Brain pericyte (primary cell): ENCODE measurements at regions not wholly inside any gene's neighbourhood (a gene's known extent, or its start where the extent isn't known, plus 50 kb on each side); places are given as distances from the start of the nearest gene placed in this dataset.

ENCODE experiments used
- DNase-seq: peaks from one replicate; pipeline ENCODE4 v3.0.0-alpha.2; 2012; ENCODE audit warnings: low read depth, low spot score

DNA sequence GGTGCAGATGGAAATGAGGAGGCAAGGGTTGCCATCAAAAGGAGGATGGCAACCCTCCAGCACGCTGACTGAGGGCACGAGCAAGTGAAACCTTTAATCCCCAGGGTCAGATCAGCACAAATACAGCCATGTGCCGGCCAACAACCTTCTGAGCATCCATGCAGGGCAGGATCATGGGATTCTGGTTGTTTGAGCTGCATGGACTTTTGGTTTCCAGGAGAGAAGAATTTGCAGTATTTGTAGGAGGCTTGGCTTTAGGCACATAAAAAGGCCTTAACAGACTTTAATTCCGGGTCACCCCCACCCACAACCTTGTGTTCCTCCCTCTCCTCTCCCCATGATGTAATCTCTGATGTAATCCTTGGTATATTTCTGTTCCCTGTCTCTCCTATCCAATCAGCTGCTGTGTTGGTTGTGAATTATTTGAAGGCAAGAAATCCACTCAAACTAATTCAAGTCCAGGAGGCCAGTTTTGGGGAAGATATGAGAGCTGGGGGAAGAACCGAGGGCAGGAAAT lies 254.3 kb downstream of the SHQ1 start:
- DNase-seq, result no peak

DNA sequence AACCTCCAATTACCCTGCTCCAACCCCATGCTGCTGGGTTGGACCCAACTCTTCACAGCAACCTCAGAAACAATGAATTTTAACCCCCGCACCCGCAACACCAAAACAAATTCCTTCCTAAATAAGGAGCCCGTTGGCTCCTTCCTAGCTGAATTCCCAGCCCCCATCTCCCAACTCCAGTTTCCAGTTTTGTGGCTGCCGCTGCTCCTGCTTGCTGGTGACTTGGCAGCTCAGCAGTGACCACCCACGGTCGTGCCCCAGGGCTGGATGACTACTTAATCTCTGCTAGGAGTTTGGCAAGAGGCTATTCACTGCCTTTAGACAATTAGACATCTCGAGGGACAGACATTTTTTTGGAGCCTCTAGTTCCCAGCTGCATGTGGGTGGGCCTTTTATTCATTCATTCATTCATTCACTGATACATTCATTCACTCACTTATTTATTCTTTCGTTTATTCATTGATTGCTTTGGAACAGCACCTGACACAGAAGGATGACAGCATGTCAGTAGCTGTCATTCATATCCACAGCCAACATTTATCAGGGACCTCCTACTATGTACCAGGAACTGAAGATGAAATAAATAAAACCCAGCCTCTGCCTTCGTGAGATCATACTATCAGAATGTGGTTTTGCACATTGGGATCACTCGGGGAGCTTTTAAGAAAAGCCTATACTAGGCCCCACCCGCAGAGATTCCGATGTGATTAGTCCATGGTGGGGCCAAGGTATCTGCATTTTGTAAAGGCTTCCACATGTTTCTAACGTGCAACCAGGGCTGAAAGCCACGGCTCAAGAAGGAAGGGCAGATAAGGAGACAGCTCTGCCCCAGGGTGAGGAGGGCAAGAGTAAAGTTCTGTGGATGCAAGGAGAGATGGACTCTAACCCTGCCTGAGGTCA lies 256.5 kb downstream of the SHQ1 start:
- no peak for DNase-seq

DNA sequence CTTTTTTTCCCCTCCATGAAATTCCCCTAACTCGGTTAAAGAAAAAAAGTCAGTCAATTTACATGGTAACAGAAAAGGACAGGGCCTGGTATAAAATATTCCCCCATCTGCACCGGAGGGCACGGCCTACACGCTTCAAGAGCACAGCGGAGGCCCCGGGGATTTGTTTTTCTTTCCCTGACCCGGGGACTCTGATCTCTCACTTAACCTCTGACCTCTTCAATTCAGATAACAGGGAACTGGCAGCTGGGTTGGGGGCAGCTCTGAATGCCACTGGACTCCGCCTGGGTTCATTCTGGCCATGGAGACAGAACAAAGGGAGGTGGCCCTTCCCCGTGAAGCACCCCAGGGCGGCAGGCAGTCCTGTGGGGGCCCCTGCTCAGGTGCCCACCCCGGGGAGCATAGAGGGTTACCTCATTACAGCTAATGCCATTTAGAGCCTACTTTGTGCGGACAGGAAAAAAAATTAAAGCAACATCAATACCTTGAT lies 257.5 kb downstream of the SHQ1 start:
- DNase-seq, result no peak

DNA sequence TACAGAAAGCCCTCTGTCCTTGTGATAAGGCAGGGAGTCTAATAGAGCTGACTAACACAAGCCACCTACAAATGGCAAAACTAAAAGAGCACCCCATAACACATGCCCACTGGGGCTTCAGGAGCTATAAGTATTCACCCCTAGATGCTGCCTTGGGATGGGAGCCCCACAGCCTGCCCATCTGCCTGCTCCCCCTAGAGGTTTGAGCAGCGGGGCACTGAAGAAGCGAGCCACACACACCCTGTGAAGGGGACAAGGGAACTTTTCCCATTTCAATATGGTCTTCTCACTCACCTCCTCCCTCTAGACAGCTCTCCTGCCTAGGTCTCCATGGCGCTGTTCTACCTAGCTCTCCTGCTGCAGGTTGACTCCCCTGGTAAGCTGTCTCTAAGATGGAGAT lies 261.0 kb downstream of the SHQ1 start:
- DNase-seq, result no peak

DNA sequence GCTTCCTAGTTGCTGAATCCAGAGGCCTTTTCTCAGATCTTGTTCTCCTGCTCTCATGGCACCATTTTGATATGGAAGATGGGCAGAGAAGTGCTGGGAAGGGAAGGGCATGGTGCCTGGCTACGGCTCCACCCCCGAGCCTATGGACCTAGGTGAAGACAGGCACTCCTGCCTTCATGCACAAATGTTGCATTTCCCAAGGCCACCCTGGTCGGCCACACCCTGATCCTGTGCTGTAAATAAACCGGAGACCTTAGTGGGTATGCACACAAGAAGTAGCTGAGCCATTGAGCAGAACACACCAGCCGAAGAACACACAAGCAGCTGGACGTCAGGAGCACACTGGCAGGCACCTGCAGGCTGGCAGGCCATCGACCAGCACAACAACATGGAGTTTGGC lies 261.6 kb downstream of the SHQ1 start:
- DNase-seq, result no peak

DNA sequence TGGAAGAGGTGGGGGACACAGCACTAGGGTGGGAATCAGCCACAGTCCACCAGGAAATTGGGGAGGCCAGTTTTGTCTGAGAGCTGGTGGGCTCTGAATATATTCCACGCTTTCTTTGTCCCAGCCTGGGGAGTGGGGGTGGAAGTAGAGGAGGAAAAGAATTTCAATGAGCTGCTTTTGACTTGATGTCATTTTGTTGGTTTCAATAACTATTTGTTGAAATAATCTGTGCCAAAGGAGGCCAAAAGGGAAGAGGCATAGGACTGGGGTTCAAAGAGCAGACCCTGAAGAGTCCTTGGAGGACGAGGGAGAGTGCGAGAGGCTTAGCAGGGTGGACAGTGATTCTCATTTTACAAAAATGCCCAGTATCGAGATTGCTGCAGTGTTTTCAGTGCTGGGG lies 262.3 kb downstream of the SHQ1 start:
- DNase-seq, result no peak

DNA sequence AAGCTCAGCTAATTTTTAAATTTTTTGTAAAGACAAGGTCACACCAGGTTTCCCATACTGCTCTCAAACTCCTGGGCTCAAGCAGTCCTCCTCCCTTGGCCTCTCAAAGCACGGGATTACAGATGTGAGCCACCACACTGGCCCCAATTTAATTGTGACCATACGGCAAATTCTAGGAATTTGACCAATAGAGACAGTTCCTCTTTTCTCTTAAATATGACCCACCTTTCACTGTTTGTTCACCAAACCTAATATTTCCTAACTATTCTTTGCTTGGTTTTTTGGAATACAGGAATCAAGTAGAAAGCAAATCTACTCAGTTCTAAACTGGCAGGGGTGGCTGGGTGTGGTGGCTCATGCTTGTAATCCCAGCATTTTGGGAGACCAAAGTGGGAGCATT lies 264.0 kb downstream of the SHQ1 start:
- DNase-seq, result no peak

DNA sequence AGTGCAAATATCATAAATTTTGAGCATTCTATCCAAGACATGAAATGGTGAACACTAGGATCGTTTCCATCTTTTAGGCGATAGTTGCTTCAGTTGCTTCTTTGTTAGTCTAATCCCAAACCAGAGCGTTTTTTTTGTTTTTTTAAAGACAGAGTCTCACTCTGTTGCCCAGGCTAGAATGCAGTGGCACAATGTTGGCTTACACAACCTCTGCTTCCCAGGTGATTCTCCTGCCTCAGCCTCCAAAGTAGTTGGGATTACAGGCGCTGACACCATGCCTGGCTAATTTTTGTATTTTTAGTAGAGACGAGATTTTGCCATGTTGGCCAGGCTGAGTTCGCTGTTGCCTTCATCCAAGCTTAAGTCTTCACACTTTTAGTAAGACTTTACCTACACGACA lies 265.3 kb downstream of the SHQ1 start:
- DNase-seq, result no peak

DNA sequence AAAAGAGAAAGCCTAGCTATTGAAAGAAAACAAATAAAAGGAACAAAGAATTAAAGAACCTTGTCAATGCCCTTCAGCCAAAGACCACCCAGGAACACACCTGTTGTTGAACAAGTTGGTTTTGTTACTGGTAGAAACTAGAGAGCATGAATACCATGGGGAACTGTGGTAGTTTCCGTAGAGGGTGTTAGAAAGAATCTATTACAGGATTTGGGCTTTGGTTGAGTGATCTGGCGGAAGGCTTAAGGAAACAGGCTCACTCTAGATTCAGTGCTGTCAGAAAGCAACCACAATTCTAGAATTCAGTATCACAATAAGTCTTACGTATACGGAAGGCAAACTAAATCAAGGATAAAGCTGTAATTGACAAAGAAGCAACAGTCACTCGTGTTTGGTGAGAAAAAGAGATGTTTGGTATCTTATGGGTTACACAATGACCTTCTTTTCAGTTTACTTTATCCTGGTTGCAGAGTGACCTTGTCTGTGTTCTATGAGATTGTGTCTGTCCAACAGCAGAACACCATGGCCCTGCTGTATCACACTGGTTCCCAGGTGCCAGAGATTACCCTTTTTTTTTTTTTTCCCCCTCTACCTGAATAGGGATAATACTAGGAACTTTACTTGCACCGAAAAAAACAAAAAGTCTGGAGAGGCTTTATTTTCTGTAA lies 265.9 kb downstream of the SHQ1 start:
- no peak for DNase-seq

DNA sequence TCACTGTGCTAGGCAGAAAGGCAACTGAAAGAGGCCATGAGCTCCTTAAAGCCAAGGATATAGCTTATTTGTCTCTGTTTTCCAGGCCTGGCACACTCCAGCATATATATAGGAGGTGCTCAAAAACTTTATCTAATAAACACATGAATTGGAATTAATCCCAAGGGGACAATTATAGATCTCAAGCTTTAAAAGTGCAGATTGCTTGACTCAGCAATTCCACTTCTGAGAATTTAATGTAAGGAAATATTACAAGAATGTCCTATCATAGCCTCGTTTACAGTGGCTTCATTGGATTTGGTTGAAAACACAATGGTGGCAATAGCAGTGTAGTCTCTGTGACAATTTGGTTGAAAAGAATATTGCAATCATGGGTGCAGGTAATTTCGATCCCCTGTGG lies 267.3 kb downstream of the SHQ1 start:
- DNase-seq, result no peak

DNA sequence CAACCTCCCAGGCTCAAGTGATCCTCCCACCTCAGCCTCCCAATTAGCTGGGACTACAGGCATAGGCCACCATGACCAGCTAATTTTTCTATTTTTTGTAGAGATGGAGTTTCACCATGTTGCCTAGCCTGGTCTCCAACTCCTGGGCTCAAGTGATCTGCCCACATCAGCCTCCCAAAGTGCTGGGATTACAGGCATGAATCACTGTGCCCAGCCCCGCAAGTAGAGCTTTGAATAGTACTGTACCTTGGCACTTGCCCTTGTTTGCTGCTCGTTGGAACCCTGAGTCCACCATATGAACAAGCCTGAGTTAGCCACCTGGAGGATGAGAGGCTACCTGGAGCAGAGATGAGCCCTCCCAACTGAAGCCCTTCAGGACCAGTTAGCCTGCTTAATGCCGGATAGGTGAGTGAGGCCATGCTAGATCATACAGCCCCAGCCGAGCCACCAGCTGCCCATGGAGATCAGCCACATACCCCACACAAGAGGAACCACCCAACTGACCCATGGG lies 267.9 kb downstream of the SHQ1 start:
- no peak for DNase-seq

DNA sequence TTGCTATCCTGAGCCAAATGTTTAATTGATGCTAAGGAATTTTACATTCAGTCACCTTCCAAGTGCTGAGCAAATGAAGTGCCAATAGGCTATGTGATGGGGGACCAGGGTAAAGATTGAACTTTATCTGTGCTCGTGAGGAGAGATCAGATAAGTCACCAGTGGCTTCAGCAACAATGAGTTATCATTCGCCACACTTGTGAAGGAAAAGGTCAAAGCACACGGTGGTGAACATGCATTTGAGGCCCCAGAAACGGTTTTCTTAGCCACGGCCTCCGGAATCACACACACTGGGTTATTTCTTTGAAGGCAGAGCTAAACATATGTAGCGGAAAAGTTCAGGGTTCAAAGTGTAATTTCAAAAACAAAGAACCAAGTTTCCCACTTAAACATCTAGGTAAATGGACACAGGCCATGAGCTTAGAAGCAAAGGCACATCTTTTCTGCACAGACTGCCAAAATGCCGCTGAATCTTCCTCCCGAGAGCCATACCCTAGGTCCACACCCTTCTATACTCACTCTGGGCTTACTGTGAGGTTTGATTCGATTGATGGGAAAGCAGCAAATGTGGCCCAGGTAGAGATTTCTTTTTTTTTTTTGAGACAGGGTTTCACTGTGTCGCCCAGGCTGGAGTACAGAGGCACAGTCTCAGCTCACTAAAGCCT lies 268.5 kb downstream of the SHQ1 start:
- no peak for DNase-seq

DNA sequence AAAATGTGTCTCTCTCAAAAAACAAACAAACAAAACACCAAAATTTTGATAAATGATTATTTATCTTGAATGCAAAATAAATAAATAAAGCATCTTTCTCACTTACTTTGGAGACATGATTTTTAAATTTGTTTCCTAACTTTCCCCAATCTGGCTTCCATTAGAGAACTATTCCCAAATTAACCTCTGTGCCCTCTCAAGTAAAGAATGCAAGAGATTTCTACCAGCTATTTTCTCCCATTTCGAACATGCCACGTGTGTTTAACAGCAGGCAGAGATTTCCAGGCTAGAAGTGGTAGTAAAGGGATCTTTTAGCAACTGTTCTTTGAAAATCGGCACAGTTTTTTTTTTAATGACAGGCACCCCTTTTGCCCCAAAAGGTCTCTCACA lies 269.1 kb downstream of the SHQ1 start:
- DNase-seq, result no peak

DNA sequence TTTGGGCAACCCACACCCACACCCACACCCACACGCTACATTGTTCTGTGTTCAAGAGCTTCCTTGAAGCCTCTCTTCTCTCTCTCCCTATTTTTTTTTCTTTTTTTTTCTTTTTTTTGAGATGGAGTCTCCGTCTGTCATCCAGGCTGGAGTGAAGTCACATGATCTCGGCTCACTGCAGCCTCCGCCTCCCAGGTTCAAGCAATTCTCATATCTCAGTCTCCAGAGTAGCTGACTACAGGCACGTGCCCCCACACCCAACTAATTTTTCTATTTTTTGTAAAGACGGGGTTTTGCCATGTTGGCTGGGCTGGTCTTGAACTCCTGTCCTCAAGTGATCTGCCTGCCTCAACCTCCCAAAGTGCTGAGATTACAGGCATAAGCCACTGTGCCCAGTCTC lies 271.1 kb downstream of the SHQ1 start:
- no peak for DNase-seq

DNA sequence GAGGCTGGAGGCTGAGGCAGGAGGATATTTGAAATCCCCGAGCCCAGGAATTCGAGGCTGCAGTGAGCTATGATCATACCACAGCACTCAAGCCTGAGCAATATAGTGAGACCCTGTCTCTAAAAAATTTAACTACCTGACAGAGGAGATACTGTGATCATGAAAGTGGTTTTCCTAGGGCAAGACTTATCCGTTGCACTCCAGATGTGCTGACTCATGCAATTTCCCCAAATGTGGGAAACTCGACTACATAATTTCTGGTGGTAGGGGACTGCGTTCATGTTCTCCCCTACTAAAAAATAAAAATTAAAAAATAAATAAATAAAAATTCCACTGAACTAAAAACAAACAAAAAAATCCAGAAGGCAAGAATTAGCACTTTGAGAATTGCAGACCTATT lies 271.7 kb downstream of the SHQ1 start:
- DNase-seq, result no peak

DNA sequence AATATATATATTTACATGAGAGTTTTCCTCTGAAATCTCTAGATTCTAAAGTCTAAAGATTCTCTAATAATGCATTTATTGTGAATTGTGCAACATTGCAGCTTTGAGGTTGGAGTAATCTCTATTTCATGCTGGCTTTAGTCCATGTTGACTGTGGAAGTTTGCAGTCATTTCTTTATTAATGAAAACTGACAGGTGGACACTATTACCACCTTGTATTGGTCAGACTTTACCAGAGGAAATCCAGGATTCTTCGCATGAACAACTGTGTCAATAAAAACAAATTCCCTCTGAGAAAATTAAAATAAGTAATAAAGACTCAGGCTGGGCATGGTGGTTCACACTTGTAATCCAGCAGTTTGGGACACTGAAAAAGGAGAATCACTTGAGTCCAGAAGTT lies 274.1 kb downstream of the SHQ1 start:
- no peak for DNase-seq

DNA sequence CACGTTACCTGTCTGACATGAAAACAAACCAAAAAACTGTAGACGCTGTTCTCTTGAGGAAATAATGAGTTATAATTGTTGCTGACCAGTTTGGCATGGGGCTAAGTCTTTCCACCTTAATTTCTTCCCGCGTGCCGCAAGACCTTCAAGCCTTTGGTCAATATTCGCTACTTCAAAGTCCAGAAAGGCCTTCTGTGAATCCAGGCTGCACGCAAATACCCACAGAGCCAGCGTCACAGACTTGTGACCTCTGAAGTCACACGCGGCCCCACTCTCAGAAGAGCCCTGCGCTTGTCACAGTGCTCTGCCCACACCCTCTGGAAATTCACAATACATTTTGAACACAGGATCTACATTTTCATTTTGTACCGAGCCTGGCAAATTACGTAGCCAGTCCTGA lies 275.2 kb downstream of the SHQ1 start:
- DNase-seq, result no peak

DNA sequence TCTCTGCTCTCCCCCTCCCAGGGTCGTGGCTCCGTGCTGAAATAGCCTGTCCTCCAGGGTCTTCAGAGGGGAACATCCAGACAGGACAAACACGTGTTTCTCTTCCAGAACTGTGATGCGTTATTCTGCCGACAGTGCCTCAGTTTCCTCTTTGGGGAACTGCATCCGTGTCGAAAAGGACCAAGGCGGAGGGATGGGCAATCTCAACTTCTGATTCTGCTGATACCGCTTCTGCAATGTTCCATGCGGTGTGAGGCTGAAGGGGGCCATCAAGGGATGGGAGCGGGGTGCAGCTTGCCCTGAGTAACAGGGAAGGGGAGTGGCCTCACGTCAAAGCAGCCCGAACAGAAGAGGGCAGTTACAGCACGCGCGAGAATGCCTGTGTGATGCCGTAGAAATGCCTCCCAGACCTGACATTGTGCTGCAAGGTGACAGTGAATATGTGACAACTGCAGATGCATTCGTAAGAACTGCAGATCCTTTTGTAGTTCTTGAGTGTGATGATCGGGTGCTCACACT lies 275.7 kb downstream of the SHQ1 start:
- DNase-seq, result no peak

DNA sequence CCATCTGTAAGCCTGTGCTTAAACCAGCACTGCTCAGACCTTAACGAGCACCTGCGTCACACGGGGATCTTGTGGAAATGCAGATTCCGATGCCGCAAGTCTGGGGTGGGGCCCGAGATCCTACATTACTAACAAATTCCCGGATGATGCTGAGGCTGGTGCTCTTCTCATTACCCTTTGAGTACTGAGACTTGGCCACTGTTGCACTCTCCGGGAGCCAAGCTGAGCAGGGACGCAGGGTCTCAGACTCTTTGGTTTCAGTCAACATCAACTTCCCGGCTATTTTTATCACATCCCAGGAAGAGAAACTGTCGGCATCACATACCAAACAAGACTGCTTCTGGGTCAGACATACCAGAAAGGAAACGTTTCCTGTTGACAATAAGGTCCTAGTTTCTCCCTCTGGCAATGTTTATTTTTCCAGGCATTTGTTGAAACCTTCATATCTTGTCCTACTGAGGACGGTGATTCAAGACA lies 276.6 kb downstream of the SHQ1 start:
- DNase-seq, result no peak

DNA sequence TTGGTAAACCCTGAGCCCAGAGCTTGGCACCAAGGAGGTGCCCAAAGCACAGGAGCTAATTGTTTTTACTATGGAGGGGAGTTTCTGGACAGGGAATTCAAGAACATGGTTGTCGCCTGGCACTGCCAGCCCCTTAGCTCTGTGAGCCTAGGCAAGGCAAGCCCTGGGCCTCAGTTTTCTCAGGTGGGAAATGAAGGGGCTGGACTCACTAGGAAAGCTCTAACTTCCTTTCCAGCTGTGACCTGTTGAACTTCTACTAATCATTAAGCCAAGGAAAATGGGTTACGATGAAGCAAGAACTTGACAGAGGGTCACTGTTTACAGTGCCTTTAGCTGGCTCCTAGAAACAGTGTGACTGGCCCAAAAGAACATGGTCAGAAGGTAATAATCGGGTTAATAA lies 277.2 kb downstream of the SHQ1 start:
- no peak for DNase-seq

DNA sequence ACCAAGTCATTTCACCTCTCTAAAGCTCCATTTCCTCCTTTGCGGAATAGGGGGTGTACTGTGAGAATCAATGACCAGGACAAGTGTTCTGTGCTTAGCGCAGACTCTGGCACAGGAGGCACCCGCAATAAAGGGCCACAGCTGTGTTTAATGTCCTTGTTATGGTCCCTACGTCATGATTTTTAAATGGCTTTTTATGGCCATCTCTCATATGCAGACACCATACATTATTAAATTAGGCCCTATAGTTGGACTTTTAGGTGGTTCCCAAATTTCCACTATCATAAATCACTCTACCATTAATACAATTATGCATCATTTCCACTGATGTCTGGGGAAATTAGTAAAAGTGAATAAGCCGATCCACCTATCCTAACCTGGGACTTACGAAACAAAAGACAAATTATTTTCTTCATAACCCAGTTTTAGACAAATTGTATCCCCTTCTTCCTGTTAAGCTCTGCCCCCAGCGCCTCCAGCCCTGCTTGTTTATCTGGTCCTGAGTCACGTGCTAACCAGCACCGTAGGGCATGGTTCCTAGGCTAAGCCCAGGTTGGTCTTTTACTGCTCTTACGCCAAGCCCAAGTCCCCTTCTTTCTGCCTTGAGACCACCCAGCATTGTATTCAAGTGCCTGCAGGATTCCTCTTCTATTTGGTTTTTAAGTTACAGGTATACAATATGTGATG lies 278.3 kb downstream of the SHQ1 start:
- no peak for DNase-seq
